ENCODE measurements at regions not wholly inside any gene's neighbourhood (a gene's known extent, or its start where the extent isn't known, plus 50 kb on each side); places are given as distances from the start of the nearest gene placed in this dataset.

DNA sequence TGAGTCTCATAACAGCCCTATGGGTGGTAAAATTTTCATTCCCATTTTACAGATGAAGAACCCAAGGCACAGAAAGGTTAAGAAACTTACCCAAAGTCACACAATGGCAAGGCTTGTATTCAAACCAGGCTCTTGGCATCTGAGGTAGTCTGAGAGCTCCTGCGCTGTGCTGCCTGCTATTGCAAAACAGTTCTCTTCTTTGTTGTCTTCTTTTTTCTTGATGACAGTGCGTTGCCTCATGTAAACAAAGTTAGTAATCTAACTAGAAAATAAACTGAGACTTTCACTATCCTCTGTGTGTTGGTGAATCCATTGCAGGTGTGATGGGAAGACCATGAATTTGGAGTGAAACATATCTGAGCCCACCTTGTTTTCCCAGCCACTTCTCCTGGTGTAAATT lies 240.8 kb downstream of the PTEN start:
- TF ChIP-seq, protein P1, sequence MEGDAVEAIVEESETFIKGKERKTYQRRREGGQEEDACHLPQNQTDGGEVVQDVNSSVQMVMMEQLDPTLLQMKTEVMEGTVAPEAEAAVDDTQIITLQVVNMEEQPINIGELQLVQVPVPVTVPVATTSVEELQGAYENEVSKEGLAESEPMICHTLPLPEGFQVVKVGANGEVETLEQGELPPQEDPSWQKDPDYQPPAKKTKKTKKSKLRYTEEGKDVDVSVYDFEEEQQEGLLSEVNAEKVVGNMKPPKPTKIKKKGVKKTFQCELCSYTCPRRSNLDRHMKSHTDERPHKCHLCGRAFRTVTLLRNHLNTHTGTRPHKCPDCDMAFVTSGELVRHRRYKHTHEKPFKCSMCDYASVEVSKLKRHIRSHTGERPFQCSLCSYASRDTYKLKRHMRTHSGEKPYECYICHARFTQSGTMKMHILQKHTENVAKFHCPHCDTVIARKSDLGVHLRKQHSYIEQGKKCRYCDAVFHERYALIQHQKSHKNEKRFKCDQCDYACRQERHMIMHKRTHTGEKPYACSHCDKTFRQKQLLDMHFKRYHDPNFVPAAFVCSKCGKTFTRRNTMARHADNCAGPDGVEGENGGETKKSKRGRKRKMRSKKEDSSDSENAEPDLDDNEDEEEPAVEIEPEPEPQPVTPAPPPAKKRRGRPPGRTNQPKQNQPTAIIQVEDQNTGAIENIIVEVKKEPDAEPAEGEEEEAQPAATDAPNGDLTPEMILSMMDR (IDR thresholded peaks at IDR 0.05; ENCODE audit: low read depth, low read length): no peak
- TF ChIP-seq EZH2phosphoT487 (IDR thresholded peaks at IDR 0.05; ENCODE audit: low read depth): no peak
- H3K4me3 ChIP-seq (ENCODE audit: low read length): peak overlapping the region; percentile 65
- H2AFZ ChIP-seq (ENCODE audit: low read depth, low read length): no peak overlapping the region
- no peaks in the 10 kb centered on the region for H3K9me3 ChIP-seq (ENCODE audit: insufficient read depth, low read length)
- peaks cover 93% of the 10 kb centered on the region for H3K4me1 ChIP-seq (ENCODE audit: low read length)
- no peaks in the 10 kb centered on the region for H3K79me2 ChIP-seq (ENCODE audit: low read length)
- peak overlapping the region; percentile 100 for H3K27ac ChIP-seq (ENCODE audit: low read length)
- H4K20me1 ChIP-seq (ENCODE audit: insufficient read depth, low read length): no peaks in the 10 kb centered on the region
- no peaks in the 10 kb centered on the region for H3K27me3 ChIP-seq (ENCODE audit: low read depth, low read length)
- H3K36me3 ChIP-seq (replicated peaks; ENCODE audit: low read depth, low read length): peaks cover 4% of the 10 kb centered on the region
- peak overlapping the region; percentile 71 for H3K9ac ChIP-seq (ENCODE audit: low read length)
- H3K4me2 ChIP-seq (ENCODE audit: low read length): peak overlapping the region; percentile 84

DNA sequence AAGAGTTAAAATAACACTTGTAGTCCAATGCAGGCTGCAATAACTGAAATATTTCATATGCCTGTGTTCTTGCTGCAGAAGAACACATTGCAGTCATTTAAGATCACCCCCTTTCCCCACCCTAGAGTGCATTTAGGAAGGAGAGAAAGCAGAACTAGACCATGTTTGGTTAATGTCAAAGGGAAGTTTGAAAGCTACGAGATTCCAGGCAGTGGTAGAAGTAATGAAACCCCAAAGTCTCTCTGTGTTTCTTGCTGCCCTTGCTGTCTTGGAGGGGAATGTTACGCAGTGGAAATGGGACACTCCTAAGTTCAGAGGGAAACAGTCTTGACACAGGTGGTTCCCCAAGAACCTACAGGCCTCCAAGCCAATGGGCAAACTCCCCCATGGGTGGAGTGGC lies 242.9 kb downstream of the PTEN start:
- H3K9me3 ChIP-seq (ENCODE audit: insufficient read depth, low read length): no peaks in the 10 kb centered on the region
- peak overlapping the region; percentile 100 for H3K27ac ChIP-seq (ENCODE audit: low read length)
- peaks cover 90% of the 10 kb centered on the region for H3K4me1 ChIP-seq (ENCODE audit: low read length)

DNA sequence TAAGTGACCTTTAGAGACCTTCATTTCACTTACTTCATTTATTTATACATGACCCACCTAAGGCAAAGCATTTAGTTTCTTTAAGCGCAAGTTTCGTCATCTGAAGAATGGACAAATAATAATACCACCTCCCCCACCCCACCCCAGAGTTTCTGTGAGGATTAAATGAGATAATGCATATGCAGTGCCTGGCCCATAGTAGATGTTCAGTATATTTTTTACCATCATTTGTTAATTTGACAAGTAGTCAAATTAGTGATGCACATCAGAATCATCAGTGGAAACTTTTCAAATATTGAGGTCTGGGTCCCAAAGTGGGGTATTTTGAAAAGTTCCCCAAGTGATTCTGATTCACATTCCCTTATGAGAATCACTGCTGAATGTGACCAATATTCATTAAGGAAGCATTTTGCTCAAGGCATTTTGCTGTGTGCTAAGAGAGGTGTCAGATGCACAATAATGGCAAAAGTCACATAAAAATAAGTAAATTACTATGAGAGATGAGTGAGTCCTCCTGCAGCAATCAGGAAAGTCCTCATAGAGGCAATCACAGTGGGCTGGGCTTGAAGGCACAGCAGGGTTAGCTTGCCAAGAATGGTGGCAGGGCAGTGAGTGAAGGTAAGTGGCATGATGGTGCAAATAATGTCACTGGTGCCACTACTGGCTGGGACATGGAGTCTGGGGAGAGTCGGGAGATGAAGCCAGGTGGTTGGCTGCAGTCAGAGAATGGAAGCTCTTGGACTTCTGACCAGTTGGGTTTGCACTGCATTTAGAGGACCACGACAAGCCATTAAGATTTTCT lies 244.1 kb downstream of the PTEN start:
- Histone ChIP-seq H3K4me3 (ENCODE audit: low read length) (peak overlapping the region; percentile 61), H3K4me2 (ENCODE audit: low read length) (peak overlapping the region; percentile 82), H3K4me1 (ENCODE audit: low read length) (peaks cover 94% of the 10 kb centered on the region)

More for the DNA sequence above, 242.9 kb downstream of the PTEN start:
- peak overlapping the region; percentile 82 for H3K4me2 ChIP-seq (ENCODE audit: low read length)
- no peaks in the 10 kb centered on the region for H4K20me1 ChIP-seq (ENCODE audit: insufficient read depth, low read length)
- H2AFZ ChIP-seq (ENCODE audit: low read depth, low read length): no peak overlapping the region
- H3K4me3 ChIP-seq (ENCODE audit: low read length): peak overlapping the region; percentile 61
- peak overlapping the region; percentile 81 for H3K9ac ChIP-seq (ENCODE audit: low read length)
- peaks cover 4% of the 10 kb centered on the region for H3K36me3 ChIP-seq (replicated peaks; ENCODE audit: low read depth, low read length)
- H3K27me3 ChIP-seq (ENCODE audit: low read depth, low read length): no peaks in the 10 kb centered on the region
- H3K79me2 ChIP-seq (ENCODE audit: low read length): no peaks in the 10 kb centered on the region
- TF ChIP-seq, protein P1 (IDR thresholded peaks at IDR 0.05; ENCODE audit: low read depth, low read length): no peak
- TF ChIP-seq EZH2phosphoT487 (IDR thresholded peaks at IDR 0.05; ENCODE audit: low read depth): no peak

DNA sequence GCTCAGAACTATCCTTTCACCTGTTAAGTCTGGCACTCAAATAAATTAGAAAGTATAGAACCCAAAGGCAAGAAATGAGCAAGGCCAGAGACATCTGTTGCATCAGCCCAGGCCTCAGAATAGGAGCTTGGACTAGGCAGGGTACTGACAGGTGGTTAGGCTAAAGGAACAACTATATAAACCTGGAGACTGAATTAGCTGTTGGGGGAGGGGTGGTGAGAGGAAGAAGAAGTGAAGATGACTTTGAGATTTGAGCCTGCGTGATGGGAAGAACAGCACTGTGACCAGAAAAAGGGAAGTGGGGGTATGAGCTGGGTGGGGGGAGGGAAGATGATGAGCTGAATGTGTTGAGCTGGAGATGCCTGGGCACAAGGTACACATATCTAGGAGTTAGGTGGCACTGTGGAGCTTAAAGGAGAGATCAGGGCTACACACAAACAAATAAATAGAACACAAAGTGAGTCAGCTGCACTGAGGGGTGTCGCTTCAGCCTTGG lies 244.7 kb downstream of the PTEN start:
- H3K4me3 ChIP-seq (ENCODE audit: low read length): peak overlapping the region; percentile 61
- peaks cover 94% of the 10 kb centered on the region for H3K4me1 ChIP-seq (ENCODE audit: low read length)
- peak overlapping the region; percentile 81 for H3K9ac ChIP-seq (ENCODE audit: low read length)
- no peaks in the 10 kb centered on the region for H3K36me3 ChIP-seq (replicated peaks; ENCODE audit: low read depth, low read length)
- H3K9me3 ChIP-seq (ENCODE audit: insufficient read depth, low read length): no peaks in the 10 kb centered on the region
- peak overlapping the region; percentile 100 for H3K27ac ChIP-seq (ENCODE audit: low read length)
- H3K79me2 ChIP-seq (ENCODE audit: low read length): no peaks in the 10 kb centered on the region
- H3K4me2 ChIP-seq (ENCODE audit: low read length): peak overlapping the region; percentile 82
- no peak overlapping the region for H2AFZ ChIP-seq (ENCODE audit: low read depth, low read length)
- no peaks in the 10 kb centered on the region for H4K20me1 ChIP-seq (ENCODE audit: insufficient read depth, low read length)
- no peaks in the 10 kb centered on the region for H3K27me3 ChIP-seq (ENCODE audit: low read depth, low read length)
- TF ChIP-seq, protein P1 (IDR thresholded peaks at IDR 0.05; ENCODE audit: low read depth, low read length): peak; percentile 59
- TF ChIP-seq EZH2phosphoT487 (IDR thresholded peaks at IDR 0.05; ENCODE audit: low read depth): no peak

More for the DNA sequence above, 244.1 kb downstream of the PTEN start:
- Histone ChIP-seq H3K79me2 (ENCODE audit: low read length) (no peaks in the 10 kb centered on the region), H3K36me3 (replicated peaks; ENCODE audit: low read depth, low read length) (no peaks in the 10 kb centered on the region), H3K27me3 (ENCODE audit: low read depth, low read length) (no peaks in the 10 kb centered on the region), H4K20me1 (ENCODE audit: insufficient read depth, low read length) (no peaks in the 10 kb centered on the region), H3K9ac (ENCODE audit: low read length) (peak overlapping the region; percentile 81), H3K9me3 (ENCODE audit: insufficient read depth, low read length) (no peaks in the 10 kb centered on the region), H3K27ac (ENCODE audit: low read length) (peak overlapping the region; percentile 100), H2AFZ (ENCODE audit: low read depth, low read length) (no peak overlapping the region)
- TF ChIP-seq, protein P1 (IDR thresholded peaks at IDR 0.05; ENCODE audit: low read depth, low read length): no peak
- TF ChIP-seq EZH2phosphoT487 (IDR thresholded peaks at IDR 0.05; ENCODE audit: low read depth): no peak
